Forelimb muscle (tissue), 1 donor: ENCODE measurements at regions not wholly inside any gene's neighbourhood (a gene's known extent, or its start where the extent isn't known, plus 50 kb on each side); places are given as distances from the start of the nearest gene placed in this dataset.

Experiments
- DNase-seq: peaks from one replicate; pipeline ENCODE4 v3.0.0-alpha.2; 2013; ENCODE audit warnings: low read depth

- no peak for DNase-seq
Measured at GRCh38 chr13:63010072-63010658, 1594.5 kb upstream of the PCDH20 start.

GRCh38 chr13:63005625-63006024, 1590.0 kb upstream of the PCDH20 start:
- DNase-seq: no peak

GRCh38 chr13:62997696-62998095, 1582.0 kb upstream of the PCDH20 start:
- no peak for DNase-seq

GRCh38 chr13:62997038-62997599, 1581.5 kb upstream of the PCDH20 start:
- no peak for DNase-seq

- DNase-seq: no peak
Measured at GRCh38 chr13:62973804-62974203, 1558.2 kb upstream of the PCDH20 start.

GRCh38 chr13:62964522-62964921, 1548.9 kb upstream of the PCDH20 start:
- no peak for DNase-seq

GRCh38 chr13:62960723-62961122, 1545.1 kb upstream of the PCDH20 start:
- no peak for DNase-seq

GRCh38 chr13:62933809-62934208, 1518.2 kb upstream of the PCDH20 start:
- no peak for DNase-seq

GRCh38 chr13:62932256-62932883, 1516.7 kb upstream of the PCDH20 start:
- no peak for DNase-seq

GRCh38 chr13:62931853-62932252, 1516.2 kb upstream of the PCDH20 start:
- no peak for DNase-seq

GRCh38 chr13:62924395-62924794, 1508.7 kb upstream of the PCDH20 start:
- no peak for DNase-seq

- no peak for DNase-seq
Measured at GRCh38 chr13:62920159-62920558, 1504.5 kb upstream of the PCDH20 start.

- no peak for DNase-seq
Measured at GRCh38 chr13:62919491-62919890, 1503.8 kb upstream of the PCDH20 start.

GRCh38 chr13:62910541-62911060, 1495.0 kb upstream of the PCDH20 start:
- peak; percentile 34 for DNase-seq

GRCh38 chr13:62908321-62908720, 1492.7 kb upstream of the PCDH20 start:
- DNase-seq: no peak

- no peak for DNase-seq
Measured at GRCh38 chr13:62906896-62907295, 1491.2 kb upstream of the PCDH20 start.

GRCh38 chr13:62906469-62906868, 1490.8 kb upstream of the PCDH20 start:
- DNase-seq: no peak

GRCh38 chr13:62887046-62887445, 1471.4 kb upstream of the PCDH20 start:
- no peak for DNase-seq

- no peak for DNase-seq
Measured at GRCh38 chr13:62879071-62879470, 1463.4 kb upstream of the PCDH20 start.

GRCh38 chr13:62875118-62875640, 1459.5 kb upstream of the PCDH20 start:
- DNase-seq: no peak

- no peak for DNase-seq
Measured at GRCh38 chr13:62850331-62850730, 1434.7 kb upstream of the PCDH20 start.

GRCh38 chr13:62847520-62847919, 1431.9 kb upstream of the PCDH20 start:
- DNase-seq: no peak

GRCh38 chr13:62846302-62846701, 1430.7 kb upstream of the PCDH20 start:
- no peak for DNase-seq
